SW 1271 (cell line): ENCODE measurements at regions not wholly inside any gene's neighbourhood (a gene's known extent, or its start where the extent isn't known, plus 50 kb on each side); places are given as distances from the start of the nearest gene placed in this dataset.
"Not testable (repeated sequence)": the region's sequence is repeated elsewhere in the genome, so short reads cannot be mapped to it uniquely, and the experiment has no call there.

Source experiments
- DNase-seq, 2 experiments: peaks; one replicate each; lab custom pipeline; 2025; lab: John Stamatoyannopoulos, UW

- DNase-seq, result no peak
These were observed 201.5 kb downstream of the SMAD2 start for GRCh38 chr18:47728921-47729320.

DNA sequence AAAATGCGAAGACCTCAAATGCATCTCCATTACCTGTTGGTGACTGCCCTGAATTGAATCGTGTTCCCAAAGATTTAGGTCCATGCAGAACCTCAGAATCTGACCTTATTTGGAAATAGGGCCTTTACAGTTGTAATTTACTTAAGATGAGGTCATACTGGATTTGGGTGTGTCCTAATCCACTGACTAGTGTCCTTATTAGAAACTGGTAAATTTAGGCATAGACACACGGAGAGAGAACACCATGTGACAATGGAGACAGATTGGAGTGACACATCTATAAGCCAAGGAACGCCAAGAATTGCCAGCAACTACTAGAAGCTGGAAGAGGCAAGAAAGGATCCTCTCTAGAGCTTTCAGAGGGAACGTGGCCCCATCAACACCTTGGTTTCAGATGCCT, 203.1 kb downstream of the SMAD2 start:
- no peak for DNase-seq

- no peak for DNase-seq
These were observed 203.9 kb downstream of the SMAD2 start for GRCh38 chr18:47726550-47726949.

DNA sequence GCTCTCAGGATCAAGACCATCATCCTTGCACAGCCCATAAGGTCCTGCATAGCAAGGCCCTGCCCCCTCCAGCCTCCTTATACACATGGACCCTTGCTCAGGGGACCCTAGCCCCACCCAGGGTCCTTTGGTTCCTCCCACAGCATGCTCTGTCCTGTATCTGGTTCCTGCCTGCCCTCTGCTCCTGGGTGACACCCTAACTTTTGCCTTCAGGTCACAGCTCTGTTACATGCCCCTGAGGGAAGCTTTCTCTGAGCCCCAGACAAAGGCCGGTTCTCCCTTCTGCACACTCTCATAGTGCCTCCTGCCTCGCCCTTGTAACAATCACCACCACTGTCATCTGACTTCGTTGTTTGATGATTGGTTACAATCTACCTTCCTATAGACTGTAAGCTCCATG, 204.8 kb downstream of the SMAD2 start:
- DNase-seq, result no peak

DNA sequence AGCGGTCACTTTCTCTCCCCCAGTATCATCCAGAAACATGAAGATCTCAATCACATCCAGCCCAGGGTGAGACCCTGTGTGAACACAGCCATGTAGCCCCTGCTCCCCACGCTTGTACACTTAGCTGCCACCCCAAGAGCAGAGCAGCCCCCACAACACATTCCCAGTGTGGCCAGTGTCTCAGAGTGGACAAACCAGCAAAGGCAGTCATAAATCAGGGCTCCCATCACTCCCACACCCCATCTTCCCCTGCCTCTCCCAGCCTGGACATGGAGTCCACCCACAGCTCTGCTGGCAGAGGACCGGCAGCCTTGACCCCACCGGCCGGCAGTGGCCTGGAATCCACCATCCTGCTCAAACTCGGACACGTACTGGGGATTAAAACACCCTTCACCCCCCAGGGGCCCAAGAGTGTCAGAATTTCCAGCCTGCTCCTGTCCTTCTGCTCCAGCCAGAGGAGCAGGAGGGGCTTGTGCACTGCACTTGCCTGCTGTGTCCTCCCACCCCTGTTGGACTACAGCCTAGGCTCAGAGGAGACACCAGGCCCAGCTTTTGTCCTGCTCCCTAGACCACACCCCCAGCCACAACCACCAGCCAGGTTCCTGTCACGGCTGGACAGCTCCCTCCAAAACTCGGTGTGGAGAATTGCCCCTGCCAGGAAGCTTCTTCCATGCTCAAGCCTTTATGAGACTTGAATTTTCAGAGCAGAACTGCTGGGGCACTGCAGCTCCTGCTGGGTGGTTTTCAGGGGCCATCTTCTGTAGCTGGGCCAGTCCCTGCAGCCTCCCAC, 206.1 kb downstream of the SMAD2 start:
- no peak for DNase-seq

- DNase-seq, result no peak
These were observed 208.6 kb downstream of the SMAD2 start for GRCh38 chr18:47721876-47722275.

GRCh38 chr18:47720741-47721140, 209.7 kb downstream of the SMAD2 start:
- DNase-seq, result no peak

DNA sequence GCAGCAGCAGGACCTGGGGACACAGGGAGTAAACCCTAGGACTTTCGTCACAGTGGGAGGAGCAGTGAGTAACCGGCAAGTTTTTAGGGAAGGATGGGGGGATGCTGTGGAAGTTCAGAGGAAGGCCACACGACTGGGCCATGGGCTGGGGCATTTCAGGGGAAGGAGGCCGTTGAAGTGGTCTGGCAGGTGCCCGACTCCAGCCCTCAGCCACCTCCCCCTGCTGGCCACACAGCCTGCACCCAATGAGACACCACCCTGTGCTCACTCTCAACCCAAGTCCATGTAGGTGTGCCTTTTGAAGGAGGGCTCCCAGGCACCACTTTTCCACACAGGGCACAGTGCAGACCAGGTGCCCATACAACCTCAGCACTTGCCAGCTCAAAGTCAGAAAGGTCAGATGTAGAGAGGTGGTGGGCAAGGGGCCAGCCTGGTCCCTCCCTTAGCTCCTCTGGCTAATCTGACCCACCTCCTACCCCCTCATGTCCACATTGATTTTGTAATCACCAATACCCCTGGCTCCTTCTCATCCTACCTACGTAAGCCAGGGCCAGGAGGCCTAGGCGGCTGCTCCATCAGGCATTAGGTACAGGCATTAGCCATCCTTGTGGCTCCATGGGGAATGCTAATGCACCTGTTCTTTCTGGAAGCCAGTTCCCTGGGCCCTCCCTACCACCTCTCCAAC, 211.2 kb downstream of the SMAD2 start:
- DNase-seq, result no peak

GRCh38 chr18:47718646-47719045, 211.8 kb downstream of the SMAD2 start:
- DNase-seq, result no peak

DNA sequence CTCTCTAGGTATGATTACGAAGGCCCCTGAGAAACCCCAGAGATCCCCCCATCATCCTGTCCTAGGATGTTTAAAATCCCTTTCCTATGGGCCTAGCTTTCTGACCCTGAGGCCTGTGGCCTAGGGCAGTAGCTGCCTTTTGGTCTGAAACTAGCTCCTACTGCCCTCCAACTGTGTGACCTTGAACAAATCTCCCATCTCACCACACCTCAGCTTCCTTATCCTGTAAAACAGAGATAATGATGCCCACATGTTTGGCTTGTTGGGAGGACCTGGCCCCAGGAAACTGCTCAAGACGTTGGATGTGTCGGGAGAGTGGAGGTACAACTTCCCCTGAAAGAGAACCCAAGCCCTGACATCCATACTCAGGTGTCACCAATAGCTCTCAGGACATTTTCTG, 213.2 kb downstream of the SMAD2 start:
- DNase-seq, result no peak

DNA sequence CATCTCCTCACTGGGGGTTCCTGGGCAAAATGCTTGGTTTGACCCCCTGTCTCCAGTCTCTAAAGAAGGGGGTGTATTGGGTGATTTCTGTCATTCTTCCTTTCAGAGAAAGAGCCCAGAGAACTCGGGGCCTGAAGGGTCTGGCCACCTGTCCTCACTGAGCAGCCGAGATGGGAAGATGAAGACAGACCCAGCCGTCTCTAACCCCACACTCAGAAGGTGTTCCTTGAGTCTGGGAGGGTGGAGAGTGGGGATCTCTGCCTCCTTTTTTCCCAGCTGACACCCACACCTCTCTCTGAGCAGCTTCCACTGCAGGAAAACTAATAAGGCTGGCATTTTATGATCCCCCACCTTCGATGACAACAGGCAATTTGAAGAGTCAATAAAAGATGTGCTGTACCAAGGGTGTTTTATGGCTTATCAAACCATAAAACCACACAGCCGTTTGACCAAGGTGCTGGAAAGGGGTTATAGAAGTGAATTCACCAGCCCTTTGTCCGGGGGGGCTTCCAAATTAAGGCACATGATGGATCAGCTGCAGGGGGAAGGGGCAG, 213.8 kb downstream of the SMAD2 start:
- no peak for DNase-seq

- no peak for DNase-seq
These were observed 220.0 kb downstream of the SMAD2 start for GRCh38 chr18:47710451-47710850.

DNA sequence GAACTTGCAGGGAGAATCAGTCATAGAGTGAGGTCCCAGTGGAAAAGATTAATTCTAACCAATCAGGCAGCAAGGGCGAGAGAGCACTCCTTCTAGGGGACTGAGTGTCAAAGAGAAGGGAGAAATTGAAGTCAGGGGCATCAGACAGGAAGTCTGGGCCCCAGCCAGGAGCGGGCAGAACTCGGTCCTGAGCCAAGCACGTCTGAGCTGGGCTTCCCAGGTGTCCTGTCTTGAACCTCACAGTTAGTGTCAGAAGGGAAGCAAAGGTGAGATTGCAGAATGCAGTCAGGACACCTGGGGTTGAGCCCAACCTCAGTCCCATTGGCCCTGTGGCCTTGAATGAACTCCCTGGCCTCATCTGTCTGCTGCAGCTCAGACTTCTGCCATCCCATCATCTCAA, 220.9 kb downstream of the SMAD2 start:
- no peak for DNase-seq

- DNase-seq, result no peak
These were observed 222.3 kb downstream of the SMAD2 start for GRCh38 chr18:47708206-47708605.

DNA sequence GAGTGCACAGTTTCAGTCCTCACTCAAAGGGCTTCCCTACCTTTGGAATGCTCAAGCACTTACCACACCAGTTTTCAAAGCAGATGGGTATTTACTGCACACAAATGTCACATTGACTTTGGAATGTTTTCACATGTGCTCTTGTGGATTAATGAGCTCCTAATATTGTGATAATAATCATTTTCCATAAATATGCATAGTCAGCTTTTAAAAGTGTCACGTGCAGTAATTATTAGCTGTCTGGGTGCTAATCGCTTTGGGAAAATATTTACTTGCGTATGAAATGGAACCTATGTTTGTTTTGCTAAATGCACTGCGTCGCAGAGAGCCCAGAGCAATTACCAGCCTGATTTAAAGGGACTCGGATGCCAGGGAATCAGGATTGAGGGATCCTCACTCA, 229.3 kb downstream of the SMAD2 start:
- DNase-seq, result no peak

DNA sequence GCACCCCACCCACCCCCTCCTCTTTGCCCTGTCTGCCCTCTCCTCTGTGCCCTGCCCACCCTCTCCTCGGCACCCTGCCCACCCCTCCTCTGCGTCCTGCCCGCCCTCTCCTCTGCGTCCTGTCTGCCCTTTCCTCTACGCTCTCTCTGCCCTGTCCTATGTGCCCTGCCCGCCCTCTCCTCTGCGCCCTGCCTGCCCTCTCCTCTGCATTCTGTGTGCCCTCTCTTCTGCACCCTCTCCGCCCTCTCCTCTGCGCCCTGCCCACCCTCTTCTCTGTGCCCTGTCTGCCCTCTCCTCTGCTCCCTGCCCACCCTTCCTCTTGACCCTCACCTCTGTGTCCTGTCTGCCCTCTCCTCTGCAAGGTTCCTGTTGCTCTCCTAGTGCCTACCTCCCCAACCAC, 233.6 kb downstream of the SMAD2 start:
- no peak for DNase-seq

GRCh38 chr18:47691611-47692010, 238.8 kb downstream of the SMAD2 start:
- DNase-seq, result no peak

DNA sequence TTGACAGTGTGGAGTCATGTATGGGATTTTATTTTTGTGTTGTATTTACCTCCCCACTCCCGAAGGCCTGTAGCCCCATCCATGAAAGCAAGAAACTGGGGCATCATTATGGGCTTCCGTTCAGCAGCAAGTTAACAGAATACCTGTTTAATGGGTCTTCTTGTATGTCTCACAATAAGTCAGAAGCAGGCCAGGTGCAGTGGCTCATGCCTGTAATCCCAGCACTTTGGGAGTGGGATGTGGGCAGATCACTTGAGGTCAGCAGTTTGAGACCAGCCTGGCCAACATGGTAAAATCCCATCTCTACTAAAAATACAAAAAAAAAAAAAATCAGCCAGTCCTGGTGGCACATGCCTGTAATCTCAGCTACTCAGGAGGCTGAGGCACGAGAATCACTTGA, 239.7 kb downstream of the SMAD2 start:
- not testable (repeated sequence) for DNase-seq

DNA sequence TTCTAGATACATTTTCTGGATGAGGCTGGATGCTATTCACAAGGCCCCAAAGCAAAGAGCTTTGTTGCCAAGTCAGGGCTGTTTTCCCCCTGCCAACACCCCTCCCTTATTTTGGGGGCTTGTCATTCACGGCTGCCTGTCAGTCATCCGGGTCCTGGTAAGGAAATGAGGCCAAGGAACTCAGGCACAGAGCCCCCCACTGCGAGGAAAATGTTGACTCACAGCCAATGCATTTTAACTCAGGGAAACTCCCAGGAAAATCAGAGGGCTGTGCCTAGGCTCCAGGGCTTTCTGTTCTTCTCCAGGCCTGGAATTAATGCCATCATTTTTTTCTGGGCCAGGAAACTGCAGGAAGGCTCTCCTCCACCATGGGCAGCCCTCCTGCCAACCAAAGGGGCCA, 241.1 kb downstream of the SMAD2 start:
- DNase-seq, result no peak

DNA sequence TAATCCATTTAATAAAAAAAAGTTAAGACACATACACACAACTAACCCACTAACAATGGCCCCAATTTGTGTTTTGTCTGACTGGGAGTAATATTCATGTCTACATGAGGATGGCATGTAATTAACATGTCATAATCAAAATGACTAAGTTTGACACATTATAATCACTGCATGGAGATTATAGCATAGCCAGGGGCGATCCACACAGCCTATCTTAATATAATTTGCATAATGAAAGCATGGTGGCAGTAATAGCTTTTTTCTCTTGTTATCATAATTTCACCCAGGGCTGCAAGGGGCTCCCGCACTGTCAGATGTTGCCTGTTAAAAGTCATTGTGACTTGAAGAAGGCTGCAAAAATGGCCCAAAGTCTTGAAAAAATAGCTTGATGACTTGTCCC, 243.7 kb downstream of the SMAD2 start:
- no peak for DNase-seq

- DNase-seq, result no peak
These were observed 246.7 kb downstream of the SMAD2 start for GRCh38 chr18:47683774-47684173.

GRCh38 chr18:47682876-47683275, 247.6 kb downstream of the SMAD2 start:
- DNase-seq, result no peak

GRCh38 chr18:47680488-47680887, 250.0 kb downstream of the SMAD2 start:
- DNase-seq, result no peak
